PC-9 (cell line): ENCODE measurements at regions not wholly inside any gene's neighbourhood (a gene's known extent, or its start where the extent isn't known, plus 50 kb on each side); places are given as distances from the start of the nearest gene placed in this dataset.

Experiments
- EZH2 ChIP-seq: fragments of 200-600 bp; sonication (generic); IDR thresholded peaks from 2 replicates; pipeline ENCODE4 v1.8.0; 2017; ENCODE audit warnings: antibody characterized with exemption, low read depth
- TF ChIP-seq, protein P1 (sequence below): fragments of 200-600 bp; sonication (generic); conservative IDR thresholded peaks from 2 replicates; pipeline ENCODE4 v1.6.1; 2017; ENCODE audit warnings: mixed run types, antibody characterized with exemption, mild to moderate bottlenecking, moderate library complexity

DNA sequence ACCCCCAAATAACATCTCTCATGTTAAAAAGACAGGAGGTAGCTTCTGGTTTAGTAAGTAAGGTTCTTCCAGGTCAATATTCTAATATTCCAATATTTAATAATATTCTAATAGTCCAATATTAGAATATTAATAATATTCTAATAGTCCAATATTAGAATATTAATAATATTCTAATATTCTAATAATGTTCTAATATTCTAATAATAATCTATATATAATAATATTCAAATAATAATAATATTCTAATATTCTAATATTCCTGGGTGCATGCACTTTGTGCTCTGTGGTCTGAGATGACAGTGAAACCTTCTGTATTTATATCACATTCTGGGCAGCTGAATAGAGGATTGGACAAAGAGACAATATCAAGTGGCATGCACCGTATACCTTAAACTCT lies 96.1 kb downstream of the PCDH10 start:
- TF ChIP-seq, protein P1, sequence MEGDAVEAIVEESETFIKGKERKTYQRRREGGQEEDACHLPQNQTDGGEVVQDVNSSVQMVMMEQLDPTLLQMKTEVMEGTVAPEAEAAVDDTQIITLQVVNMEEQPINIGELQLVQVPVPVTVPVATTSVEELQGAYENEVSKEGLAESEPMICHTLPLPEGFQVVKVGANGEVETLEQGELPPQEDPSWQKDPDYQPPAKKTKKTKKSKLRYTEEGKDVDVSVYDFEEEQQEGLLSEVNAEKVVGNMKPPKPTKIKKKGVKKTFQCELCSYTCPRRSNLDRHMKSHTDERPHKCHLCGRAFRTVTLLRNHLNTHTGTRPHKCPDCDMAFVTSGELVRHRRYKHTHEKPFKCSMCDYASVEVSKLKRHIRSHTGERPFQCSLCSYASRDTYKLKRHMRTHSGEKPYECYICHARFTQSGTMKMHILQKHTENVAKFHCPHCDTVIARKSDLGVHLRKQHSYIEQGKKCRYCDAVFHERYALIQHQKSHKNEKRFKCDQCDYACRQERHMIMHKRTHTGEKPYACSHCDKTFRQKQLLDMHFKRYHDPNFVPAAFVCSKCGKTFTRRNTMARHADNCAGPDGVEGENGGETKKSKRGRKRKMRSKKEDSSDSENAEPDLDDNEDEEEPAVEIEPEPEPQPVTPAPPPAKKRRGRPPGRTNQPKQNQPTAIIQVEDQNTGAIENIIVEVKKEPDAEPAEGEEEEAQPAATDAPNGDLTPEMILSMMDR, result no peak
- no peak for TF ChIP-seq EZH2
